Mucosa of descending colon (tissue), 3 donors: ENCODE measurements at regions not wholly inside any gene's neighbourhood (a gene's known extent, or its start where the extent isn't known, plus 50 kb on each side); places are given as distances from the start of the nearest gene placed in this dataset.

Experiments used
- ATAC-seq: fragments of 200-7000 bp; cut with Tn5 transposase; one replicate; pipeline ENCODE4 v1.9.1; 2020; ENCODE audit warnings: mild to moderate bottlenecking, moderate library complexity
- DNase-seq, 3 donors: peaks; one replicate each; pipeline ENCODE4 v3.0.0-alpha.2; 2020
- H3K36me3 ChIP-seq: fragments of 200-600 bp; one replicate; pipeline ENCODE4 v1.8.0; 2021; ENCODE audit warnings: low read depth, mild to moderate bottlenecking
- H3K4me1 ChIP-seq: fragments of 200-600 bp; one replicate; pipeline ENCODE4 v1.8.0; 2021; ENCODE audit warnings: low read depth, mild to moderate bottlenecking
- H3K4me3 ChIP-seq: fragments of 200-600 bp; one replicate; pipeline ENCODE4 v1.8.0; 2021; ENCODE audit warnings: mild to moderate bottlenecking
- H3K9me3 ChIP-seq: fragments of 200-600 bp; one replicate; pipeline ENCODE4 v1.8.0; 2021; ENCODE audit warnings: mild to moderate bottlenecking
- CTCF ChIP-seq: fragments of 200-600 bp; IDR thresholded peaks from one replicate; pipeline ENCODE4 v1.8.0; 2022; ENCODE audit warnings: antibody characterized with exemption, mild to moderate bottlenecking
- intact Hi-C, 2 donors: fragments of 100-400 bp; cut with DNase I in 1 of 2; cut with micrococcal nuclease in 1 of 2; formaldehyde crosslinking; loops; one replicate each; pipeline versions ENCODE4 v1.11.0 to v1.11.1; 2022; cut with DNase I, micrococcal nuclease
- donor health status: DM: no; HTN: no; CAD: no; lungs with moderate emphysema.
- donor health status: DM: no; HTN: no; CAD: no.
- donor health status: DM: no; HTN: yes; CAD: no.

- no peak for TF ChIP-seq CTCF
- Histone ChIP-seq H3K36me3 (no peaks in the 10 kb centered on the region), H3K4me3 (no peak overlapping the region), H3K4me1 (peaks cover 12% of the 10 kb centered on the region), H3K9me3 (no peaks in the 10 kb centered on the region)
- ATAC-seq (no peak), DNase-seq (no peak)
- intact Hi-C loops = loop anchor here in 1 of 2 donors (5.0 kb wide), 1 partner anchor 276 kb away; no protein-coding TSS in a partner anchor
Measured at GRCh38 chr2:64328756-64329155, 125.2 kb upstream of the LGALSL start.

- H3K9me3 ChIP-seq = no peaks in the 10 kb centered on the region
- DNase-seq (peak; percentile 63 to 72 (median 67)), ATAC-seq (peak; percentile 90)
- intact Hi-C loops = loop anchor here (5.0 to 10.0 kb wide), 3 partner anchors 157 to 278 kb away; no protein-coding TSS in a partner anchor
- H3K4me1 ChIP-seq = peaks cover 12% of the 10 kb centered on the region
- H3K4me3 ChIP-seq = no peak overlapping the region
- H3K36me3 ChIP-seq = no peaks in the 10 kb centered on the region
- no peak for TF ChIP-seq CTCF
Measured at GRCh38 chr2:64329848-64330247, 124.1 kb upstream of the LGALSL start.

- peaks cover 12% of the 10 kb centered on the region for H3K4me1 ChIP-seq
- H3K9me3 ChIP-seq = no peaks in the 10 kb centered on the region
- intact Hi-C loops = loop anchor here (5.0 to 10.0 kb wide), 2 partner anchors 157 to 234 kb away; no protein-coding TSS in a partner anchor
- H3K4me3 ChIP-seq = no peak overlapping the region
- no peaks in the 10 kb centered on the region for H3K36me3 ChIP-seq
- peak; percentile 84 for TF ChIP-seq CTCF
- DNase-seq (peak; percentile 73 to 83 (median 77)), ATAC-seq (peak; percentile 69)
Measured at GRCh38 chr2:64330281-64331113, 123.5 kb upstream of the LGALSL start.

- H3K4me1 ChIP-seq = peaks cover 12% of the 10 kb centered on the region
- no peak overlapping the region for H3K4me3 ChIP-seq
- intact Hi-C loops = loop anchor here (5.0 to 10.0 kb wide), 2 partner anchors 156 to 234 kb away; no protein-coding TSS in a partner anchor
- H3K9me3 ChIP-seq = no peaks in the 10 kb centered on the region
- DNase-seq (no peak), ATAC-seq (no peak)
- TF ChIP-seq CTCF = no peak
- no peaks in the 10 kb centered on the region for H3K36me3 ChIP-seq
Measured at GRCh38 chr2:64331114-64331645, 122.8 kb upstream of the LGALSL start.

GRCh38 chr2:64331849-64332699, 121.9 kb upstream of the LGALSL start:
- no peaks in the 10 kb centered on the region for H3K36me3 ChIP-seq
- intact Hi-C loops = loop anchor here (5.0 to 10.0 kb wide), 2 partner anchors 155 to 233 kb away; no protein-coding TSS in a partner anchor
- no peak for TF ChIP-seq CTCF
- DNase-seq (no peak), ATAC-seq (no peak)
- H3K9me3 ChIP-seq = no peaks in the 10 kb centered on the region
- no peak overlapping the region for H3K4me3 ChIP-seq
- peaks cover 12% of the 10 kb centered on the region for H3K4me1 ChIP-seq
